ENCODE measurements at regions not wholly inside any gene's neighbourhood (a gene's known extent, or its start where the extent isn't known, plus 50 kb on each side); places are given as distances from the start of the nearest gene placed in this dataset.
"Not testable (repeated sequence)": the region's sequence is repeated elsewhere in the genome, so short reads cannot be mapped to it uniquely, and the experiment has no call there.

DNA sequence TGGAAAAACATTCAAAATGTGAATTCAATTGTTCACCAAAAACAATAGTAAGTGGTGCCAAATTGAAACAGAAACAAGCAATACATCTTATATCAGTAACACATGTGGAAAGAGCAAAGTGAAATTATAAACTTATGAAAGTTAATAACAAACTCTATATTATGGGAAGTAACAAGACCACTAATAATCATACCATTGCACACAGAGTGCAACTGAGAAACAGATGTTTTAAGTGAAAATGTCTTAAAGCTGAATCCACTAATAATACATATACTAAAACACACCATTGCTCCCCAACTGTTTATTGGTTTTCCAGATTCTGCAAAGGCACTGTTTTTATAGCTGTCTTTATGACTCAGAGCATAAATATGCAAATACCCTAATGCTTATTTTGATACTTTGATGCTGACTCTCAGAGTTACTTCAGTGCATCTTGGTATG is 292.3 kb downstream of the RFPL4B start:
- no peak for DNase-seq (ENCODE audit: low read depth in 1 of 2, low spot score in 1 of 2)

DNA sequence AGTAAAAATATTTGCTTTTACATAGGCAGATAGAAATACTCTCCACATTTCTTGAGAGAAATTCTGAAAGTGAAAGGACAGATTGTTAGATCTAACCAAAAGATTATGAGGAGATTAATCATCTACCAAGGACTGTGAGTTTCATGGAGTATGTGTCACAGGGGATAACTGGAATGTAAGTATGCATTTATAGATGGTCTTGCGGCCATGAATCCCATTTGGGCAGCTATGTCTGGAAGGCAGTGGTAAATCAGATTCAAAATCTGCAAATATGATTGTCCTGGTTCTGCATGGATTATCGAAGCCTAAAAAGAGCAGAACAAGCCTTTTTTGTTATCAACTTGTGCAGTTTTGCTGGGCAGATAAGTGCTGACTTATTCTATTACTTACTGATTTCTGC is 293.8 kb downstream of the RFPL4B start:
- no peak for DNase-seq (ENCODE audit: low read depth in 1 of 2, low spot score in 1 of 2)

- no peak for DNase-seq (ENCODE audit: low read depth in 1 of 2, low spot score in 1 of 2)
Measured at GRCh38 chr6:112649853-112650252, 302.7 kb downstream of the RFPL4B start.

DNA sequence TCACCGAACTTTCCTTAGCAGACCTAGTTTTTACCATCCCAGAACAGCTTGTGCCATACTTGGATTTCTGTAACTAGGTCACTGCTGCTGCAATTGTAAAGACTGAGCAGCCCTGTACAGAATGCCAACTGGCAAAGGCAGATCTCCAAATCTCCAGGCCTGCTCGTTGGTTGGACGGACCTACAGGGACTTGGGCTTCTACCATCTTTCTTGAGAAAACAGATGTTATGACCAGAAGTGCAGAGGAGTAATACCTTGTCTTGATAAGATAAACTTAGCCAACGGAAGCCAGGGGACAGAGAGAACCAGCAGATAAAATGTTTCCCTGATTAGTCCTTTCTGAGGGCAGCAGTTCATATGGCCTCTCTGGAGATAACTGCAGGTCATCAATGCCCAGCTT is 304.1 kb downstream of the RFPL4B start:
- DNase-seq (ENCODE audit: low read depth in 1 of 2, low spot score in 1 of 2) = no peak

DNA sequence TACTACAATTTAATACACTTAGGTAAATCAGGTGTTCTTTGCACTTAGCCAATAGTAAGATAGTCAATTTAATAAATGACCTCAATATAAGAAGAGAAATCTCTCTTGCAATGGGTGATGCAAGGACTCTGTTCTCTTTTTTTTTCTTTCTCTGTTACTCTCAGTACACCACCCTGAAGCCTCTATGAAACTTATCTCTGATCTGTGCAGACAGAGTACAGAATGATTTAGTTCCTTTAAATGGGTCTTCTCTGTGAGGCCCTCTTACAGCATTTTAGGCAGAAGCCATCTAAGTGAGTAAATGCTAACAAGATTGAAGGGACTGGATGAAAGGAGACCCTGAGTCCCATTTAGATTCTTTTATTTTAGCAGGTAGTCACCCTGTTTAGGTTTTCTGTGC is 312.8 kb downstream of the RFPL4B start:
- no peak for DNase-seq (ENCODE audit: low read depth in 1 of 2, low spot score in 1 of 2)

GRCh38 chr6:112660626-112661025 is 313.5 kb downstream of the RFPL4B start:
- no peak for DNase-seq (ENCODE audit: low read depth in 1 of 2, low spot score in 1 of 2)

DNA sequence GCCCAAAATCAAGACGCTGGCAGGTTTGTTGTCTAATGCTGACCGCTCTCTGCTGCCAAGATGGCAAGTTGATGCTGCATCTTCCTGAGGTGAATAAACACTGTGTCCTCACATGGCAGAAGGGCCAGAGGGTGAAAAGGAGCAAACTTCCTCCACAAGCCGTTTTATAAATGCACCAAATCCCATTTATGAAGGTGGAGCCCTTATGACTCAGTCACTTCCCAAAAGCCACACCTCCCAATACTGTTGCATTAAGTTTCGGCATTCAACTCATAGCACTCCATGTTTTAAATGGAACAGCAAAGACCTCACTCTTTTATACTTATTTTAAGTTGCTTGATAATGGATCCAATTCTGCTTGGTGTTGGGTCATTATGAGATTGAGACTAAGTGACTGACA is 316.6 kb downstream of the RFPL4B start:
- no peak for DNase-seq (ENCODE audit: low read depth in 1 of 2, low spot score in 1 of 2)

GRCh38 chr6:112665114-112665513 is 318.0 kb downstream of the RFPL4B start:
- no peak for DNase-seq (ENCODE audit: low read depth in 1 of 2, low spot score in 1 of 2)

DNA sequence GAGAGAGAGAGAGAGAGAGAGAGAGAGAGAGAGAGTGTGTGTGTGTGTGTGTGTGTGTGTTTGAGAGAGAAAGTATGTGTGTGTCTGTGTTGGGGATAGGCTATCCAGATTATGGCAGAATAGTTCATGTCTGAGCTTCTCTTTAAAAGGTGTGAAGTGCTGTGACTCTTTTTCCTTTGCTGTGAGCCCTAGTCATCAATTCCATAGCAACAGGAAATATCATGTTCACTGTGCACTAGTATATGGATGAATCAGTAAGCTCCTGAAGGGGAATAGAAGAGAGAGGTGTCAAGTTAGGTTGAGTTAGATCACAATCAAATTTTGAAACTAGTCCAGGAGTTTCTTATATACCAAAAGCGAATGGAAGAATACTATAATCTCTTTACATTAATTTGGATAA is 318.7 kb downstream of the RFPL4B start:
- no peak for DNase-seq (ENCODE audit: low read depth in 1 of 2, low spot score in 1 of 2)

DNA sequence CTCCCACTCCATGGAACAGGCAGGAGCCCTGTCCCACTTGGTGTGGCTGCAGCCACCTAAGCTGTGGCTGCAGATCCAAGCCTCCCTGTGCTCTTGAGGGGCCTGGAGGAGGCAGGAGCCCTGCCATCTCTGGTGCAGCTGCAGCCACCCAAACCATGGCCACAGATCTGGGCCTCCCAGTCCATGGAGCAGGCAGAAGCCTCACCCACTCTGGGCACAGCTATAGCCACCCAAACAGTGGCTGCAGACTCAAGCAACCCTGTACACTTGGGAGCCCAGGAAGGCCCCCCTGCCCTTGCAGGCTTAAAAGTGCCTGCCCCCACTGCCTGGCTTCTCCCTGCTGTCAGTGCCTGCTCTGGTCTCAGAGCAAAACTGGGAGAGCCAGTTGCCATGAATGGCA is 320.3 kb downstream of the RFPL4B start:
- DNase-seq (ENCODE audit: low read depth in 1 of 2, low spot score in 1 of 2) = no peak

- no peak for DNase-seq (ENCODE audit: low read depth in 1 of 2, low spot score in 1 of 2)
Measured at GRCh38 chr6:112680091-112680490, 333.0 kb downstream of the RFPL4B start.

GRCh38 chr6:112682071-112682470 is 334.9 kb downstream of the RFPL4B start:
- no peak for DNase-seq (ENCODE audit: low read depth in 1 of 2, low spot score in 1 of 2)

- DNase-seq (ENCODE audit: low read depth in 1 of 2, low spot score in 1 of 2) = no peak
Measured at GRCh38 chr6:112683106-112683505, 336.0 kb downstream of the RFPL4B start.

GRCh38 chr6:112683926-112684325 is 336.8 kb downstream of the RFPL4B start:
- no peak for DNase-seq (ENCODE audit: low read depth in 1 of 2, low spot score in 1 of 2)

- not testable (repeated sequence) for DNase-seq (ENCODE audit: low read depth in 1 of 2, low spot score in 1 of 2)
Measured at GRCh38 chr6:112685521-112686220, 338.5 kb downstream of the RFPL4B start.

- DNase-seq (ENCODE audit: low read depth in 1 of 2, low spot score in 1 of 2) = not testable (repeated sequence)
Measured at GRCh38 chr6:112688487-112689165, 341.5 kb downstream of the RFPL4B start.

DNA sequence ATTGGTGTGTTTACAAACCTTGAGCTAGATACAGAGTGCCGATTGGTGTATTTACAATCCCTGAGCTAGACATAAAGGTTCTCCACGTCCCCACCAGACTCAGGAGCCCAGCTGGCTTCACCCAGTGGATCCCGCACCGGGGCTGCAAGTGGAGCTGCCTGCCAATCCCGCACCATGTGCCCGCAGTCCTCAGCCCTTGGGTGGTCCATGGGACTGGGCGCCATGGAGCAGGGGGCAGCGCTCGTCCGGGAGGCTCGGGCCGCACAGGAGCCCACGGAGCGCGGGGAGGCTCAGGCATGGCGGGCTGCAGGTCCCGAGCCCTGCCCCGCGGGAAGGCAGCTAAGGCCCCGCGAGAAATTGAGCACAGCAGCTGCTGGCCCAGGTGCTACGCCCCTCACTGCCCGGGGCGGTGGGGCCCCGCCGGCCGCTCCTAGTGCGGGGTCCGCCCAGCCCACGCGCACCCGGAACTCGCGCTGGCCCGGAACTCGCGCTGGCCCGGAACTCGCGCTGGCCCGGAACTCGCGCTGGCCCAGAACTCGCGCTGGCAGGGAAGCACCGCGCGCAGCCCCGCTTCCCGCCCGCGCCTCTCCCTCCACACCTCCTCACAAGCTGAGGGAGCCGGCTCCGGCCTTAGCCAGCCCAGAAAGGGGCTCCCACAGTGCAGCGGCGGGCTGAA is 342.2 kb downstream of the RFPL4B start:
- not testable (repeated sequence) for DNase-seq (ENCODE audit: low read depth in 1 of 2, low spot score in 1 of 2)

DNA sequence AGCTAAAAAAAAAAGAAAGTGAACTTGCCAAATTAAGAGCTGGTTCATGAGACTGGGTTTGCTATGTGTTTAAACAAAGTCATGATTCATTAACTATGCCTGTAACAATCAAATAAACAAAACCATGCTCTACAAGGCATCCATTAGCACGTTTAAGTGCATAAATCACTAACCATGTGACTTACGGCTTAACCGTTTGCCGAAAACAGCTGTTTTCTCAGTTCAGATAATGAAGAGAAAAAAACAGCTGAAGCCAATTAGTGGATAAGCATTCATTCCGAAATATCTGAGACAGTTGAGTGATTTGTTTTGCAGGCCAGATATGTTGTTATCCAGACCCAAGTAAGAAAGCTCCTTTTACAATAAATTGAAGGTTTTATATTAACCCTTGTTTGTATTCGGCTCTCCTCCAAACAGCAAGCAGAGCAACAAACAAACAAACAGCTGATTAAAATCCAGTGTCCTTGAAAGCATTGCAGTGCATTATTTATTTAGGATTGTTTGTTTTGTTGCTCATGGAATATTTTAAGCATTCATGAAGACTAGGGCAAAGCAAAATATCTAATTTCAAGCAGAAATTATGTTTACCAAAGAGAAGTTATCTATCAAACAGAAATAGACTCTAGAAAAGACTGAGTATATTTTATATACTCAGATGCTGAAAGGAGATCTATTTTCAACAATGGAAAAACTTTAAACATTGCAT is 343.5 kb downstream of the RFPL4B start:
- no peak for DNase-seq (ENCODE audit: low read depth in 1 of 2, low spot score in 1 of 2)

DNA sequence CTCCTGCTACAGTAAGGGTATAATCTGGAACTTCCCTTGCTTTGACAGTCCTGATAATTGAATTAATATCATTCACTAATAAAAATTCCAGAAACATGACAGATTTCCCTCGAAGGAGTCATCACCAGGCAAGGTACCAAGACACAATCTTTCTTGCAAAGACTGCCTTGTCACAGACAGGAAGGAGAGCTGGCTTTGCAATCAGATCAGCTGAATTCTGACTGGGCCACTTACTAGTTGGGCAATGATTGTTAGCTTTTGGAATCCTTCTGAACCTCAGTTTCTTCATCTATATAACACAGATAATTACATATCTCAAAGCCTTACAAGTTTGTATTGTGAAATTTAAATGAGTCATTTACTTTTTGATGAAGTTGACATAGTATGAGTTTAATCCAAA is 344.2 kb downstream of the RFPL4B start:
- no peak for DNase-seq (ENCODE audit: low read depth in 1 of 2, low spot score in 1 of 2)

- no peak for DNase-seq (ENCODE audit: low read depth in 1 of 2, low spot score in 1 of 2)
Measured at GRCh38 chr6:112695001-112695400, 347.9 kb downstream of the RFPL4B start.

DNA sequence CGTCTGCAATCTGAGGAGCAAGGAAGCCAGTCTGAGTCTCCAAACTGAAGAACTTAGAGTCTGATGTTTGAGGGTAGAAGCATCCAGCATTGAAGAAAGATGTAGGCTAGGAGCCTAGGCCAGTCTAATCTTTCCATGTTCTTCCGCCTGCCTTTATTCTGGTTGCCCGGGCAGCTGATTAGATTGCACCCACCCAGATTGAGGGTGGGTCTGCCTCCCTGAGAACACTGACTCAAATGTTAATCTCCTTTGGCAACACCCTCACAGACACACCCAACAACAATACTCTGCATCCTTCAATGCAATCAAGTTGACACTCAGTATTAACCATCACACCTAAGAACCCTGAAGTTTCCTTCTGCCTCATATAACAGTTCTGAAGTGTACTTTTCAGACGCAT is 350.1 kb downstream of the RFPL4B start:
- DNase-seq (ENCODE audit: low read depth in 1 of 2, low spot score in 1 of 2) = no peak

DNA sequence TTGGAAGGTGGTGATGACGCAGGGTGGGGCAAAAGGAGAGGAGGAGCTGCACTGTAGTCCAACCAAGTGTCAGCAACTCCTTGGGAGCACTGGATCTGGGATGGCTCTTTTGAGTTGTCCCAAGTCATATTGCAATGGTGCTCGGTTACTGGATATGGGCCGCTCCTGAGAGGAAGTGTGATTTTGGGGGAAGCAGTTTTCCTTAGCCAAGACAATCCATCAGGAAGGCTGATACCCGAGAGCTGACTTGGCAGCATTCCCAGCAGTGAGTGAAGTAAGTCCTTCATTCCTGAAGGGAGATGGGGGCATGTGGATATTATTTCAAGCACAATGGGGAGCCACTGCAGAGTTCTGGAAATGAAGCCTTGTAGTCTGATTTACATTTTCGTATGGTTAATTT is 354.1 kb downstream of the RFPL4B start:
- no peak for DNase-seq (ENCODE audit: low read depth in 1 of 2, low spot score in 1 of 2)
